ENCODE measurements at regions not wholly inside any gene's neighbourhood (a gene's known extent, or its start where the extent isn't known, plus 50 kb on each side); places are given as distances from the start of the nearest gene placed in this dataset.
"Not testable (repeated sequence)": the region's sequence is repeated elsewhere in the genome, so short reads cannot be mapped to it uniquely, and the experiment has no call there.

DNA sequence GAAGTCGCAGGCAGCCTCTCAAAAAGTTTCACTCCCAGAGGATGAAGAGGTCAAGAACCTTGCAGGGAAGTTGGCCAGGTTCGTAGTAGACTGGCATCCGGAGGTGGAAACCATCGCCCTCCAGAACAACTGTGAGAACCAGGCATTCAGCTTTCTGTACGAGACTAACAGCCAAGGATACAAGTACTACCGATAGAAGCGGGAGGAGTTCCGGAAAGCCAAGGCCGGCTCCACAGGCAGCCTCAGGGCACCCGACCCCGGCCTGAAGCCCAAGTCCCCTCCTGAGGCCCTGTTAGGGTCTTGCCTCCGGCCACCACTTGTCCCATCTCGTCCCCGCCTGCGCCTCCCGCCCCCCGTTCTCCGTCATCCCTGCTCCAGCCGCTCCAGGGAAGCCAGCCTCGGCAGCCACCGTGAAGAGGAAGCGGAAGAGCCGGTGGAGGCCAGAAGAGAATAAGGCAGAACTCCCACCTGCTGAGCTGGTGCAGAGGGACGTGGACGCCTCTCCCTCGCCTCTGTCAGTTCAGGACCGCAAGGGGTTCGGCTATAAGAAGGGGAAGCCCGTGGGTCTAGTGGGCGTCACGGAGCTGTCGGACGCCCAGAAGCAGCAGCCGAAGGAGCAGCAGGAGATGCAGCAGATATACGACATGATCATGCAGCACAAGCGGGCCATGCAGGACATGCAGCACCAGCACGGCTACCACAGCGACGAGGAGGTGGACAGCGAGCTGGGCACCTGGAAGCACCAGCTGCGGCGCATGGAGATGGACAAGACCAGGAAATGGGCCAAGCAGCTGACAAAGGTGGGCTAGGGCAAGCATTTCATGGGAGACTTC, 366.8 kb upstream of the ATXN7L3B start:
- DNase-seq = no peak

DNA sequence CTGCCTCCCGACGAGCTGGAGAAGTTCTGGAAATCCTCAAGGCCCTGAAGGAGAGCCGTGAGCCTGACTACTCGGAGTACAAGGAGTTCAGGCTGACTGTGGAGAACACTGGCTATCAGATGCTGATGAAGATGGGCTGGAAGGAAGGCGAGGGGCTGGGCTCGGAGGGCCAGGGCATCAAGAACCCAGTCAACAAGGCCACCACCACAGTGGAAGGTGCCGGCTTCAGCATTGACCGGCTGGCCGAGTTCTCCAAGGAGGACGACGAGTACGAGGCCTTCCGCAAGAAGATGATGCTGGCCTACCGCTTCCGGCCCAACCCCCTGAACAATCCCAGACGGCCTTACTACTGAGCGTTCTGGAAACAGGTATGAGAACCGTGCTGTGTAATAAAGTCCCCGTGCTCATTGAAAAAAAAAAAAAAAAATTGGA, 366.1 kb upstream of the ATXN7L3B start:
- DNase-seq = no peak

DNA sequence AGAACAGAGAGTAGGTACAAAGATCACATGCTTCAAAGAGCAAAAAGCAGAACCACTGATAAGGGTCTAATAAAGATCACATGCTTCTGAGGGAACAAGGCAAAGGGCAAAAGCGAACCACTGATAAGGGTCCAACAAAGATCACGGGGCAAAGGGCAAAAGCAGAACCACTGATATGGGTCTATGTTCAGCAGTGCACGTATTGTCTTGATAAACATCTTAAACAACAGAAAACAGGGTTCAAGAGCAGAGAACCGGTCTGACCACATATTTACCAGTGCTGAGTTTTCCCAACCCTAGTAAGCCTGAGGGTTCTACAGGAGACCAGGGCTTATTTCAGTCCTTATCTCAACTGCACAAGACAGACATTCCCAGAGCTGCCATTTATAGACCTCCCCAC, 362.7 kb upstream of the ATXN7L3B start:
- not testable (repeated sequence) for DNase-seq

DNA sequence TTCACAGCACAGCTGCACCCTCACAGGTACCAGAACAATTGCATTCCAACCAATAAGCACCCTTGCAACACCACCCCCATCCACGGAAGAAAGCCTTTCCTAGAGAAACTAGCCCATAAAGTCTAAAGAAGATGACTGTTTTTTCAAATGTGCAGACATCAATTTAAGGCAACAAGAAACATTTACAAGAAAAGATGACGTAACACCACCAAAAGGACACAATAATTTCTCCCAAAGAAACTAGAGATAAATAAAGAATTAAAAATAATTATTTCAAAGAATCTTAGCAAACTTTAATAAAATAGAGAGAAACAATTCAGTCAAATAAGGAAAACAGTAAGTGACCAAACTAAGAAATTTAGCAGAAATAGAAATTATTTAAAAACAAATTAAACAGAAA, 352.3 kb upstream of the ATXN7L3B start:
- no peak for DNase-seq

DNA sequence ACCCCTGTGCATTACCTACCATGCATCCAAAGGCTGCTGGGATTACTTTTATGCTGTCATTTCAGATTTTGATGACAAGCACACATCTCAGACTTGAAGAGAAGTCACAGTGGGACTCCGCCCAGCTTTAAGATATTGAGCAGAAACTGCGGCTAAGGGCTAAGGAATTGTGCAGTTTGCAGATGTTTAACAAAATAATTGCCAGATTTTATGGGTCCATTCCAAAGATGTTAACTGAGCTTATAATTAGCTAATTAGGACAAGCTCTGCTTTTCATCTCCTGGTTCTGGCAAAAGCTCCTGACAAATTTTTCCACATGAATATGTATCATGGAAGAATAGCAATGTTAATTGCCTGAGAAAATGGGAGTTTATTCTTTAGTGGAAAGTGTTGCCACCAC, 344.4 kb upstream of the ATXN7L3B start:
- DNase-seq = no peak

DNA sequence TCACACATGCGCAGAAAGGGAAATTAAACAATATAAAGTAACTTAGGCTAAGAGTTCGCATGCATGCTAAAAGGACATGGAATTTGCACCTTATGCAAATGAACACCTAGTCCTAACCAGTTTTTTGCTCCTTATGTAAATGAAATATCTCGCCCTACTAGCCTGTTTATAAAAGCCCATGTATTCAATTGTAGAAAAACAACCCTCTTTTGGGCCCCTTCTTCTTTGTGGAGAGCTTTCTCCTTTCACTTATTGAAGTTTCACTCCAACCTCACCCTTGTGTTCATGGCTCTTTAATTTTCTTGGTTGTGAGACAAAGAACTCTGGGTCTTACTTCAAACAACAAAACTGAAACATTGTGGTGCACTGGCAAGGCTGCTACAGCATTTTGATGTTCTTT, 333.4 kb upstream of the ATXN7L3B start:
- no peak for DNase-seq

DNA sequence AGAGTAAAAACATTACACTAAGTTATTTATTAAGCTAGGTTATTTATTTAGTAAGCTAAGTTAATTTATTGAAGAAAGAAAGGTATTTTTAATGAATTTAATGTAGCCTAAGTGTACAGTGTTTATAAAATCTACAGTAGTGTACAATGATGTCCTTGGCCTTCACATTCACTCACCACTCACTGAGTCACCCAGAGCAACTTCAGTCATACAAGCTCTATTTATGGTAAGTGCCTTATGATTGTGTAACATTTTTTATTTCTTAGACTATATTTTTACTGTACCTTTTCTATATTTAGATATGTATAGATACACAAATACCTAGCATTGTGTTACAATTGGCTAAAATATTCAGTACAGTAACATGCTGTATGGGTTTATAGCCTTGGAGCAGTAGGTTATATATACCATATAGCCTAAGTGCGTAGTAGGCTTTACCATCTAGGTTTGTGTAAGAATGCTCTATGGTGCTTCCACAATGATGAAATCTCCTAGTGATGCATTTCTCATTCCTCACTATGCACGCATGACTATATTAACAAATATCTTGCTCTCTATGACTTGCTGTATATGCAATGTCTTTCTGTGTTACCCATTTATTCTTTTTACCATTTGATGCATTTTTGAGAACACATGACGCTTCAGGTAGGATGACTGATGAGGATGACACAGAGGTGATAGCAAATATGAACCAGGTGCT, 309.6 kb upstream of the ATXN7L3B start:
- DNase-seq = no peak

DNA sequence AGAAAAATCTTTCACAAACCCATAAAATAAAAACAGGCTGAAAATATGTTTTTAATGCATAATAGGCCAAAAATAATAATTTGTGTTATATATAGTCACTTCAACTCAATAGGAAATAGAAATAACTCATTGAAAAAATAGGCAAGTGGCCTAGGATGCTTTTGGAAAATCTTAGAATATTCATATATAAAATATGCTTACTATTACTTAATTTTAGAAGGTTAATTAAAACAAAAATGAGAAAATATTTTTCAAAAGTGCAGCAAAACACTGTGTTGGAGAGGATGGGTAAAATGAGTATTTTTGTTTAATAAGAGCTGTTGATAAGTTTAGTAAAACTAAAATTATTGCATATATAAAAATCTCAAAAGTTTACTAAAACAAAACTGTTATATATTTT, 308.0 kb upstream of the ATXN7L3B start:
- no peak for DNase-seq

DNA sequence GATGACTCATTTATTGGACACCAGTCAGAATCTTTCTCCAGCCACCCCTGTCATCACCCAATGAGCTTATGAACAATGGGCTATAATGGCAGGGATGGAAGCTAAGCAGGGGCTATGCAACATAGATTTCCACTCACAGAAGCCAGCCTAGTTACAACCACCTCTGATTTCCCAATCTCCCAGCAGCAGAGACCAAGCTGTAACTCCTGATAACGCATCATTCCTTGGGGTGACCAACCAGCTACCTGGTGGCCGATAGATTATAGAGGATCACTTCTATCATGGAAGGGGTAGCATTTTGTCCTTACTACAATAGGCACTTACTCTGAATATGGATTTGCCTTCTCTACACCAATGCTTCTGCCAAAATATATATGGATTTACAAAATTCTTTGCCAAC, 302.3 kb upstream of the ATXN7L3B start:
- no peak for DNase-seq

DNA sequence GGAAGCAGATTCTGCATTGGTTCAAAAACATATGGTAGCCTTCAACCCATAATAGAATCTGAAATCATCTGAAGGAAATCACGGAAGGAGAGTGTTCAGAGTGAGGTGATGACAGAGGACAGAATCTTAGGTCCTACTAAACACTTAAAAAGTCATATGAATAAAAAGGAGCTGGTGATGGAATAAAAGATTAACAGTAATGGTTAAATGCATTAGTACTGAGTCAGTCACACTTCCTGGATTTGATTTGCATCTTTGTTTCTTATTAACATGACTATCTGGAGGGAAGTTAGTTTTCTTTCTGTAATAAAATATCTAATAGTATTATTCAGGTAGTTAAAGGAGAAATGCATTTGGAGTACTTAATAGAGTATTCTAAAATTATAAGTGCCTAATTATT, 296.3 kb upstream of the ATXN7L3B start:
- DNase-seq = no peak

DNA sequence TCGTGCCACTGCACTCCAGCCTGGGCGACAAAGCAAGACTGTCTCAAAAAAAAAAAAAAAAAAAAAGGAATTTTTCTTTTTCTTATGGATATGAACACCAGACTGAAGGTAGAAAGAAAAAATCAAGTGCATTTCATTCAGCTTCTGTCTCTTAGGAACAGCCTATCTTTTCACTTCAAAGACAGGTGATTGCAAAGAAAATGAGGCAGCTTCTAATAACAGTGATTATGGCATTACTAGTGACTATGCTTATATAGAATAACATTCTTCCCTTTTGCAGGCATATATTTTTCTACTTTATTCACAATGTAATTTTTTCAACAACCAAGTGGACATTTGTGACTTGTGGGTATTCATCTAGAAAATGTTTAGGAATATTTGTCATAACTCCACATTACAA, 295.5 kb upstream of the ATXN7L3B start:
- DNase-seq = no peak

DNA sequence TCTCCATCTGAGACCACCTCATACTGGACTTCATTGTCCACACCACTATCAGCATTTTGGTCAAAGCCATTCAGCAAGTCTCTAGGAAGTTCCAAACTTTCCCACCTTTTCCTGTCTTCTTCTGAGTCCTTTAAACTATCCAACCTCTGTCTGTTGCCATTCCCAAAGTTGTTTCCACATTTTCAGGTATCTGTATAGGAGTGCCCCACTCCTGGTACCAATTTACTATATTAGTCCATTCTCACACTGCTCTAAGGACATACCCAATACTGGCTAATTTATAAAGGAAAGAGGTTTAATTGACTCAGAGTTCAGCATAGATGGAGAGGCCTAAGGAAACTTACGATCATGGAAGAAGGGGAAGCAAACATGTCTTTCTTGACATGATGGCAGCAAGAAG, 292.2 kb upstream of the ATXN7L3B start:
- no peak for DNase-seq

DNA sequence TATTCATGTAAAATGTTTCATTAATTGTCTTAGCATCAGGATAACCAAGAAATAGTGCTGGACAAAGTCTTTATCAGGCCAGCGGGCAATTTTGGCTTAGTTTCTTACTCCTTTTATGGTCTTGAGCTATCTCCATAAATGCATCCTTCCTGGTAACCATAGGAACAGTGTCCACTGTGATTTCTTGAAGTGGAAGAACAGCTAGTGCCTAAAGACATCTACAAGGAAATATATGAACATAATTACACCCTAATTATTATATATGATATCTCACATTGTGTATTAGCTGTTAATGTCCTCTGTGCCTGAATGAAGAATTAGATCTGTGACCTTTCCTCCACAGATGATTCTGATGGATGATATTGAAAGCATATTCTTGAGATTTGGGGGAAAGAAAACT, 286.7 kb upstream of the ATXN7L3B start:
- no peak for DNase-seq

DNA sequence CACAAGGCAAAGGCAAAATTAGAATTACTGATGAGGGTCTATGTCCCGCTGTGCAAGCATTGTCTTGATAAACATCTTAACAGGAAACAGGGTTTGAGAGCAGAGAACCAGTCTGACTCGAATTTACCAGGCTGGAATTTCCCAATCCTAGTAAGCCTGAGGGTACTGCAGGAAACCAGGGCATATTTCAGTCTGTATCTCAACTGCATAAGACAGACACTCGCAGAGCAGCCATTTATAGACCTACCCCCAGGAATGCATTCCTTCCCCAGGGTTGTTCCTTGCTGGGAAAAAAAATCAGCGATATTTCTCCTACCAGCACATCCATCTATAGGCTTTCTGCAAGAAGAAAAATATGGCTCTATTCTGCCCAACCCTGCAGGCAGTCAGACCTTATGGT, 283.8 kb upstream of the ATXN7L3B start:
- DNase-seq = not testable (repeated sequence)

DNA sequence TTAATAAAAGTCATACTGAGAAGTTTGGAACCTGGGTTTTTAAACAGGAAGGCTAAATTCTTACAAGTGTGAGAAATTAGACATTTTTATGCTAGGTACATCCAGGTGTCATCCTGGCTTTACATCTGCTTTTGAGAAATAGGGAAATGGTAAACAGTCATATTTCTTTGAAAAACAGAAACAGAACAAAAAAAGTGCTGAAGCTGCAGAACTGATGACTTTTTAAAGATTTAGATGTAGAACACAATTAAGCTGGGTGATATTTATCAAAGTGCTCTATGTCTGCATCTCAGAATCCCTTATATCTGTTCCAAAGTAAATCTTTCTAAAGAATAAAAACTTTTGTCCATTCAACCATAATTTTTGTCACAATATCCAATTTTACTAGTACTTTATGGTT, 282.9 kb upstream of the ATXN7L3B start:
- DNase-seq = no peak

DNA sequence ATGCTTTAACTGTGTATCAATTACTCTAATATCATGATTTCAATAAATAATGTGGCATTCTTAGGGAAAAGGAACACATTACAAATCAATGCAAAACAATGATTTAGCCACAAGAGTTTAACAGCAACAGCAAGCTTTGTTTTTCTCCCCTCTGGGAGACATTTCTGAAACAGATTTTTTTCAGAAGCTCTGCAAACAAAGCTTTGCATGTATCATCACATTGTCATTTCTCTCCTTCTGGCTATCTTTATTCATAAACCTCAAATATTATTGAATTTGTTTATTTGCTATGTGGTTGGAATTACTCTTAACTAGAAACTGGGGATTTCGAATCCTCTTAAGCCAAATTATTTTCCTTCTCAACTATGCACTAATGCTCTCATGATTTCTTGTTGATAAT, 278.4 kb upstream of the ATXN7L3B start:
- DNase-seq = no peak

DNA sequence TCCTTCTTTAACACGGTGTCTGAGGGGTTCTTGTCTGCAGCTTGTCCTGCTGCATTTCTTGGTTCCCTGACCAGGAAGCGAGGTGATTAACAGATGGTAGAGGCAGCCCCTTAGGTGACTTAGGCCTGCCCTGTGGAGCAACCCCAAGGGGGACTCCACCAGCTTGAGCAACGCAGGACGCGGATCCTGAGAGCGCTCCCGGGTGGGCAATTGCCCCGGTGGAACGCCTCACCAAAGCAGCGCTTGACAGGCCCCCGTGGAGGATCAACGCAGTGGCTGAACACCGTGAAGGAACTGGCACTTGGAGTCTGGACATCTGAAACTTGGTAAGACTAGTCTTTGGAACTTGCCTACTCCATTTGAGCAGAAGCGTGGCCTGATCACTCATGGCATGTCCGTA, 272.9 kb upstream of the ATXN7L3B start:
- no peak for DNase-seq

DNA sequence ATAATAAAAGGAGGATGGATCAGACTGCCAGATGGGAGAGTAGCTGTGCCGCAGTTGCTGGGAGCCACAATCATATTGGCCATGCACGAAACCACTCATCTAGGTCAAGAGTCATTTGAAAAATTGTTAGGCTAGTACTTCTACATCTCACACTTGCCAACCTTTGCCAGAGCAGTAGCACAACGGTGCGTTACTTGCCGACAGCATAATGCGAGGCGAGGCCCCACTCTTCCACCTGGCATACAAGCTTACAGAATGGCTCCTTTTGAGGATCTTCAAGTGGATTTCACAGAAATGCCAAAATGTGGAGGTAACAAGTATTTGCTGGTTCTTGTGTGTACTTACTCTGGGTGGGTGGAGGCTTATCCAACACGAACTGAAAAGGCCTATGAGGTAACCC, 268.3 kb upstream of the ATXN7L3B start:
- not testable (repeated sequence) for DNase-seq

DNA sequence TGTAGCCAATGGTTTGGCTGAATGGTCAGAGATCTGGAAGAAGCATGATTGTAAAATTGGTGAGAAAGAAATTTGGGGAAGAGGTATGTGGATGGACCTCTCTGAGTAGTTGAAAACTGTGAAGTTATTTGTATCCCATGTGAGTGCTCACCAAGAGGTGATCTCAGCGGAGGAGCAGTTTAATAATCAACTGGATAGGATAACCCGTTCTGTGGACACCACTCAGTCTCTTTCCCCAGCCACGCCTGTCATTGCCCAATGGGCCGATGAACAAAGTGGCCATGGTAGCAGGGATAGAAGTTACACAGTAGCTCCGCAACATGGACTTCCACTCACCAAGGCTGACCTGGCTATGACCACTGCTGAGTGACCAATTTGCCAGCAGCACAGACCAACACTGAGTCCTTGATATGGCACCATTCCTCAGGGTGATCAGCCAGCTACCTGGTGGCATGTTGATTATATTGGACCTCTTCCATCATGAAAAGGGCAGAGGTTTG, 257.4 kb upstream of the ATXN7L3B start:
- no peak for DNase-seq

DNA sequence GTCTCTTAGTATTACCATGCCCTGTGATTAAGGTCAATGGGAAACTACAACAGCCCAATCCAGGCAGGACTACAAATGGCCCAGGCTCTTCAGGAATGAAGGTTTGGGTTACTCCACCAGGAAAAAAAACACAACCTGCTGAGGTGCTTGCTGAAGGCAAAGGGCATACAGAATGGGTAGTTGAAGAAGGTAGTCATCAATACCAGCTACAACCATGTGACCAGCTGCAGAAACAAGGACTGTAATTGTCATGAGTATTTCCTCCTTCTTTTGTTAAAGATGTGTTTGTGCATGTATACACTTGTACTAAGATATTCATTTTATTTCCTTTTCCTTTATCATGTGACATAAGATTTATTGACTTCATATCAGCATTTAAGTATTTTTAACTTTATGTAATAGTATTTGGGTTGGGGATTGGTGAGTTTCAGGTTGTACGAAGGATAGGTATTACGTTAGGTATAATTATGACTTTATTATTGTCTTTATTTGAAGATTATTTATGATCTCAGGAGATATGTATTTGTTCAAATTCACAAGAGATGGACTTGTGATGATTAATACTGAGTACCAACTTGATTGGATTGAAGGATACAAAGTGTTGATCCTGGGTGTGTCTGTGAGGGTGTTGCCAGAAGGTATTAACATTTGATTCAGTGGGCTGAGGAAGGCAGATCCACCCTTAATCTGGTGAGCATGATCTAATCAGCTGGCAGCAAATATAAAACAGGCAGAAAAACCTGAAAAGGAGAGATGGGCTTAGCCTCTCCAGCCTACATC, 256.0 kb upstream of the ATXN7L3B start:
- not testable (repeated sequence) for DNase-seq

DNA sequence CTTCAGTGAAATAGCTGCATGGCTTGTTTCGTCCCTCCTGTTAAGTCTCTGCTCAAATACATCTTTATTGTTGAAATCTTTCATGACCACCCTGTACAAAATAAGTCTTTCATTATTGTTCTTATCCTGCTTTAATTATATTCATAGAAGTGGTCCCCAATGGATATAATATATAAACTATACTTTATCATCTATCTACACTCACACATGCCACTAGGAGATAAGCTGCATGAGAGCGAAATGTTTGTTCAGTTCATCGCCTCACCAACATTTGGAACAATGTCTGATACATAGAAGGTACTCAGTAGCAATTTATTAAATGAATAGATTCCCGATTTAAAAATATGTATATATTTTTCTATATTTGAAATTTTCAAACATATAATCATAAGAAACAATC, 254.0 kb upstream of the ATXN7L3B start:
- no peak for DNase-seq

DNA sequence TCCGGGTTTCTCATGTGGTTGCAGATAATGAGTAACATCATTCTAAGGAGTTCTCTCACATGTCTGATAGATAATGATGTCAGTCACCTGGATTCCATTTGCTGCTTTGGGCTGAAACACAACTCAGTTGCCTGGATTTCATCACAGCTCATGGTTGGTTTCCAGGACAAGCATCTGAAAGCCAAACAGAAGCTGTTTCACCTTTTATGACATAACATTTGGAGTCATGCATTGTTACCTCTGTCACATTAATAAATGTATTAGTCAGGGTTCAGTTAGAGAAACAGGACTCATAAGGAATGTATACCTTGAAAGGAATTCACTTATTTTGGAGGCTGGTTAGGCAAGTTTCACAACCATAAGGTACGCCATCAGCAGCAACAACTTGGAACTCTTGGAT, 251.9 kb upstream of the ATXN7L3B start:
- no peak for DNase-seq

DNA sequence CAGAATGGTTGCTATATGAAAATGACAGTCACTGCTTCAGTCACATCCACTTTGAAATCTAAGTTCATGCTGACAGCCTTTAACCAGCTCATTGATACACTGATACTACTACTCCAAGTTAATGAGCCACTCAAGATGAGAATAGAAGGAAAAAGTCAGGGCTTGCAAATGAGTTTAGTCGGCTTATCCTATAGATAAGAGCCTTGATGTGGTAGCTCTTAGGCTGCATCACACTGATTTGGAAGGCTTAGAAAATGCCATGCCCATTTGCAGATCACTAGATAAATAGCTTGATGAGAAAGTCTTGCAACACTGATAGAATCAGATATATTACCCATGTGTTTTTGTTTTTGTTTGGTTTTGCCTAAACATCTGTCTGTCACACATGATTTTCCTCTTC, 251.4 kb upstream of the ATXN7L3B start:
- no peak for DNase-seq

All from suppressor macrophage (primary cell).